WTC11 (cell line): ENCODE measurements at regions not wholly inside any gene's neighbourhood (a gene's known extent, or its start where the extent isn't known, plus 50 kb on each side); places are given as distances from the start of the nearest gene placed in this dataset.

Source experiments
- ATF3 ChIP-seq: sonication (generic); formaldehyde crosslinking; conservative IDR thresholded peaks from 2 replicates; pipeline ENCODE4 v1.8.1; 2022; ENCODE audit warnings: mild to moderate bottlenecking, missing genetic modification reagents
- CTCF ChIP-seq: fragments of 200-600 bp; IDR thresholded peaks from 2 replicates; pipeline ENCODE4 v1.8.0; 2022; ENCODE audit warnings: antibody characterized with exemption
- MAX ChIP-seq: sonication (generic); formaldehyde crosslinking; IDR thresholded peaks from 2 replicates; pipeline ENCODE4 v1.8.0; 2022; ENCODE audit warnings: mild to moderate bottlenecking, missing genetic modification reagents
- NFYB ChIP-seq: sonication (generic); formaldehyde crosslinking; conservative IDR thresholded peaks from 2 replicates; pipeline ENCODE4 v1.8.0; 2022; ENCODE audit warnings: low read depth, missing genetic modification reagents
- STAT6 ChIP-seq: sonication (generic); formaldehyde crosslinking; conservative IDR thresholded peaks from 2 replicates; pipeline ENCODE4 v1.8.1; 2023; ENCODE audit warnings: mild to moderate bottlenecking, low read depth, missing genetic modification reagents, moderate library complexity
- TEAD4 ChIP-seq: sonication (generic); formaldehyde crosslinking; IDR thresholded peaks from 2 replicates; pipeline ENCODE4 v1.8.0; 2022; ENCODE audit warnings: mild to moderate bottlenecking, missing genetic modification reagents
- USF1 ChIP-seq: sonication (generic); formaldehyde crosslinking; IDR thresholded peaks from 2 replicates; pipeline ENCODE4 v1.8.0; 2022; ENCODE audit warnings: mild to moderate bottlenecking, missing genetic modification reagents
- ZNF121 ChIP-seq: sonication (generic); formaldehyde crosslinking; IDR thresholded peaks from 2 replicates; pipeline ENCODE4 v1.8.0; 2023; ENCODE audit warnings: missing genetic modification reagents
- TF ChIP-seq, protein P1 (sequence below): sonication (generic); formaldehyde crosslinking; IDR thresholded peaks from 2 replicates; pipeline ENCODE4 v1.8.1; 2023; ENCODE audit warnings: mild to moderate bottlenecking, moderate library complexity, missing genetic modification reagents

GRCh38 chr15:70504988-70505387 lies 258.4 kb downstream of the UACA start:
- no peak for TF ChIP-seq CTCF
- no peak for TF ChIP-seq ZNF121 (CRISPR knock-in tag)
- no peak for TF ChIP-seq MAX (CRISPR knock-in tag)
- TF ChIP-seq, protein P1, sequence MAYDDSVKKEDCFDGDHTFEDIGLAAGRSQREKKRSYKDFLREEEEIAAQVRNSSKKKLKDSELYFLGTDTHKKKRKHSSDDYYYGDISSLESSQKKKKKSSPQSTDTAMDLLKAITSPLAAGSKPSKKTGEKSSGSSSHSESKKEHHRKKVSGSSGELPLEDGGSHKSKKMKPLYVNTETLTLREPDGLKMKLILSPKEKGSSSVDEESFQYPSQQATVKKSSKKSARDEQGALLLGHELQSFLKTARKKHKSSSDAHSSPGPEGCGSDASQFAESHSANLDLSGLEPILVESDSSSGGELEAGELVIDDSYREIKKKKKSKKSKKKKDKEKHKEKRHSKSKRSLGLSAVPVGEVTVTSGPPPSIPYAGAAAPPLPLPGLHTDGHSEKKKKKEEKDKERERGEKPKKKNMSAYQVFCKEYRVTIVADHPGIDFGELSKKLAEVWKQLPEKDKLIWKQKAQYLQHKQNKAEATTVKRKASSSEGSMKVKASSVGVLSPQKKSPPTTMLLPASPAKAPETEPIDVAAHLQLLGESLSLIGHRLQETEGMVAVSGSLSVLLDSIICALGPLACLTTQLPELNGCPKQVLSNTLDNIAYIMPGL (CRISPR knock-in tag): no peak
- no peak for TF ChIP-seq ATF3 (CRISPR knock-in tag)
- no peak for TF ChIP-seq NFYB (CRISPR knock-in tag)
- TF ChIP-seq TEAD4 (CRISPR knock-in tag): no peak
- TF ChIP-seq USF1 (CRISPR knock-in tag): no peak
- TF ChIP-seq STAT6 (CRISPR knock-in tag): no peak
